Fibroblast of skin of right biceps (primary cell): ENCODE measurements at regions not wholly inside any gene's neighbourhood (a gene's known extent, or its start where the extent isn't known, plus 50 kb on each side); places are given as distances from the start of the nearest gene placed in this dataset.
"Not testable (repeated sequence)": the region's sequence is repeated elsewhere in the genome, so short reads cannot be mapped to it uniquely, and the experiment has no call there.

Source experiments
- DNase-seq: peaks from one replicate; pipeline ENCODE4 v3.0.0-alpha.2; 2013

DNA sequence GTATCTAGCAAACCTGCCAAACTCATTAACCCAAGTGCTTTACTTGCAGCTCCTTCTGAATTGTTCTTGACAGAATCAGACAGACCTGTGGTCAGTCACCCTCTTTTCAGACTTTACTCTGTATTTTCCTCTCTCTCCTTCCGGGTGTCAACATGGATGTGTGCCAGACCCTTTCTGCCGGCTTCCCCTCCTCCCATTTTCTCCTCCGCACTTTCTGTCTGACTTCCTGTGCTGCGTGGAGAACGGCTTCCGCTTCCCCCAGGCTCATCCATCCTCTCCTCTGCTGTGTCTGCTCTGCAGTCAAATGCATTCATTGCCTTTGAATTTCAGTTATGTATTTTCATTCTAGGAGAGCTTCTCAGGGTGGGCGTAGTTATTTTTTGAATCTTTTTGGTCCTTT lies 53.3 kb upstream of the LRPAP1 start:
- not testable (repeated sequence) for DNase-seq

- no peak for DNase-seq
These were observed 49.9 kb upstream of the LRPAP1 start for GRCh38 chr4:3582091-3582475.
